DOHH2 (cell line): ENCODE measurements at regions not wholly inside any gene's neighbourhood (a gene's known extent, or its start where the extent isn't known, plus 50 kb on each side); places are given as distances from the start of the nearest gene placed in this dataset.
"Not testable (repeated sequence)": the region's sequence is repeated elsewhere in the genome, so short reads cannot be mapped to it uniquely, and the experiment has no call there.

Experiments used
- CTCF ChIP-seq: fragments of 200-600 bp; sonication (generic); IDR thresholded peaks from one replicate; pipeline ENCODE4 v1.5.1; 2014; ENCODE audit warnings: antibody characterized with exemption, mild to moderate bottlenecking, low read depth, low read length; ENCODE audit not compliant: poor library complexity, severe bottlenecking
- EZH2phosphoT487 ChIP-seq: fragments of 200-600 bp; sonication (generic); IDR thresholded peaks from 2 replicates; pipeline ENCODE4 v1.6.1; 2017; ENCODE audit warnings: borderline replicate concordance, mild to moderate bottlenecking, antibody characterized with exemption, low read length, moderate library complexity, mixed read lengths

- TF ChIP-seq CTCF, EZH2phosphoT487: not testable (repeated sequence)
Observed at GRCh38 chr10:63680545-63680944, 159.3 kb downstream of the REEP3 start.
